GM12878 (cell line): ENCODE measurements at regions not wholly inside any gene's neighbourhood (a gene's known extent, or its start where the extent isn't known, plus 50 kb on each side); places are given as distances from the start of the nearest gene placed in this dataset.

Experiments
- ATAC-seq: fragments of 200-7000 bp; cut with Tn5 transposase; 3 replicates; pipeline ENCODE4 v1.9.1; 2020; ENCODE audit warnings: mild to moderate bottlenecking, moderate library complexity
- BruUV-seq: library from RNA; stranded (reverse); fragments of 400-500 nt; replicated peaks from 2 replicates; lab custom pipeline; 2021; lab: Mats Ljungman, UMichigan
- CTCF ChIA-PET: fragments of 300-600 bp; sonication (Branson Sonifier 250); formaldehyde crosslinking; extraction: SDS; loops from one replicate; lab custom pipeline; 2021; ENCODE audit warnings: inconsistent platforms; lab: Yijun Ruan, JAX
- POLR2A ChIA-PET: fragments of 350-600 bp; formaldehyde crosslinking; extraction: SDS; loops from one replicate; lab custom pipeline; 2021; ENCODE audit warnings: inconsistent platforms; lab: Charles Lee
- RAD21 ChIA-PET: fragments of 300-600 bp; sonication (Branson Sonifier 250); formaldehyde crosslinking; loops from one replicate; lab custom pipeline; 2023; ENCODE audit warnings: antibody characterized with exemption; ENCODE audit not compliant: unreplicated experiment; lab: Charles Lee
- SMC1A ChIA-PET: fragments of 300-600 bp; sonication (Branson Sonifier 250); formaldehyde crosslinking; loops from one replicate; lab custom pipeline; 2023; ENCODE audit not compliant: unreplicated experiment, uncharacterized antibody; lab: Charles Lee
- DNase-seq: peaks from one replicate; pipeline ENCODE4 v3.0.0-alpha.2; 2011; ENCODE audit warnings: low read depth, low spot score
- FAIRE-seq: peaks from 3 replicates; lab custom pipeline; 2011; peaks lifted over from hg19 to GRCh38; lab: Jason Lieb, UNC
- H2AFZ ChIP-seq: 2 replicates; pipeline ENCODE4 v1.6.0; 2011; ENCODE audit warnings: low read depth, low read length, control low read depth; ENCODE audit not compliant: control insufficient read depth
- H3K27ac ChIP-seq: 2 replicates; pipeline ENCODE4 v1.5.1; 2011; ENCODE audit warnings: control low read depth; ENCODE audit not compliant: control insufficient read depth, insufficient read depth
- H3K27me3 ChIP-seq, 2 experiments: replicated peaks in 1 of 2; 2 replicates each; pipeline versions ENCODE4 v1.6.0 to v1.6.1; 2011; ENCODE audit warnings: low read length in 1 of 2; ENCODE audit not compliant: control insufficient read depth in 2 of 2, insufficient read depth in 2 of 2
- H3K36me3 ChIP-seq, 2 experiments: 2 replicates each; pipeline ENCODE4 v1.5.1; 2011; ENCODE audit warnings: low read length in 1 of 2; ENCODE audit not compliant: control insufficient read depth in 2 of 2, insufficient read depth in 2 of 2
- H3K4me1 ChIP-seq: 2 replicates; pipeline ENCODE4 v1.6.1; 2011; ENCODE audit warnings: mild to moderate bottlenecking, low read length, moderate library complexity, mixed read lengths; ENCODE audit not compliant: control insufficient read depth, insufficient read depth
- H3K4me2 ChIP-seq: 2 replicates; pipeline ENCODE4 v1.6.0; 2011; ENCODE audit warnings: control low read depth; ENCODE audit not compliant: control insufficient read depth, insufficient read depth
- H3K4me3 ChIP-seq: fragments of 200-600 bp; sonication (generic); 2 replicates; pipeline ENCODE4 v1.5.1; 2016
- H3K79me2 ChIP-seq: 2 replicates; pipeline ENCODE4 v1.6.0; 2011; ENCODE audit warnings: low read length; ENCODE audit not compliant: control insufficient read depth, insufficient read depth
- H3K9ac ChIP-seq: 2 replicates; pipeline ENCODE4 v1.8.0; 2011; ENCODE audit warnings: low read length, control low read depth, mixed read lengths; ENCODE audit not compliant: control insufficient read depth, insufficient read depth
- H3K9me3 ChIP-seq: replicated peaks from 3 replicates; pipeline ENCODE4 v1.5.1; 2011; ENCODE audit warnings: mild to moderate bottlenecking, low read length; ENCODE audit not compliant: control insufficient read depth, insufficient read depth
- H4K20me1 ChIP-seq: 2 replicates; pipeline ENCODE4 v1.6.0; 2011; ENCODE audit not compliant: control insufficient read depth, insufficient read depth
- GATAD2B ChIP-seq: fragments of 450-650 bp; conservative IDR thresholded peaks from 2 replicates; pipeline ENCODE4 v1.6.1; 2017; ENCODE audit warnings: low read depth, mild to moderate bottlenecking, moderate library complexity
- HDAC2 ChIP-seq: fragments of 200-600 bp; sonication (generic); IDR thresholded peaks from 2 replicates; pipeline ENCODE4 v1.6.1; 2017
- IKZF1 ChIP-seq: fragments of 450-650 bp; conservative IDR thresholded peaks from 2 replicates; pipeline ENCODE4 v1.6.1; 2017; ENCODE audit warnings: antibody characterized with exemption, mild to moderate bottlenecking
- JUND ChIP-seq: IDR thresholded peaks from 2 replicates; pipeline ENCODE4 v1.6.1; 2012; ENCODE audit warnings: low read depth, mild to moderate bottlenecking, low read length, improper control_type of control experiment, moderate library complexity
- MYB ChIP-seq: fragments of 150-350 bp; IDR thresholded peaks from 2 replicates; pipeline ENCODE4 v1.6.1; 2014; ENCODE audit warnings: mild to moderate bottlenecking, low read depth, low read length, borderline replicate concordance
- RFX5 ChIP-seq: IDR thresholded peaks from 2 replicates; pipeline ENCODE4 v1.6.1; 2011; ENCODE audit warnings: low read depth, low read length, improper control_type of control experiment
- RUNX3 ChIP-seq: IDR thresholded peaks from 2 replicates; pipeline ENCODE4 v1.6.1; 2012; ENCODE audit warnings: low read length, inconsistent platforms
- SIN3A ChIP-seq: IDR thresholded peaks from 2 replicates; pipeline ENCODE4 v1.6.1; 2012; ENCODE audit warnings: low read depth, low read length, improper control_type of control experiment
- SPI1 ChIP-seq: IDR thresholded peaks from 2 replicates; pipeline ENCODE4 v1.6.1; 2011; ENCODE audit warnings: low read depth, mild to moderate bottlenecking, low read length, moderate library complexity, borderline replicate concordance; ENCODE audit not compliant: insufficient read depth
- SRF ChIP-seq, 2 experiments: IDR thresholded peaks; 2 replicates each; pipeline ENCODE4 v1.6.1; 2011; ENCODE audit warnings: low read depth in 2 of 2, low read length in 2 of 2, mild to moderate bottlenecking in 1 of 2, moderate library complexity in 1 of 2
- WGBS: methylation state at CpG from one replicate; pipeline ENCODE4 v1.1.6; 2016; ENCODE audit warnings: low lambda C conversion rate; ENCODE audit not compliant: insufficient replicate concordance, insufficient coverage; ENCODE audit errors: missing lambda C conversion rate; 5-methylcytosine and 5-hydroxymethylcytosine counted together
- in situ Hi-C: fragments of 300-500 bp; cut with MboI; formaldehyde crosslinking; loops from 9 replicates; pipeline ENCODE4 v1.14.3; 2018; ENCODE audit warnings: mixed read lengths
- intact Hi-C: fragments of 100-400 bp; cut with micrococcal nuclease; formaldehyde crosslinking; loops from one replicate; pipeline ENCODE4 v1.14.2; 2022; ENCODE audit not compliant: unreplicated experiment
- TF ChIP-seq, protein P1 (sequence below): IDR thresholded peaks from 2 replicates; pipeline ENCODE4 v1.6.1; 2012; ENCODE audit warnings: improper control_type of control experiment, low read depth, low read length; ENCODE audit not compliant: insufficient replicate concordance
- TF ChIP-seq, protein P2 (sequence below): IDR thresholded peaks from 2 replicates; pipeline ENCODE4 v1.6.1; 2012; ENCODE audit warnings: low read depth, low read length, improper control_type of control experiment
- TF ChIP-seq, protein P3 (sequence below): fragments of 450-650 bp; IDR thresholded peaks from 2 replicates; pipeline ENCODE4 v1.6.1; 2016; ENCODE audit warnings: mild to moderate bottlenecking
- TF ChIP-seq, protein P4 (sequence below): fragments of 450-650 bp; IDR thresholded peaks from 2 replicates; pipeline ENCODE4 v1.6.1; 2018; ENCODE audit warnings: mild to moderate bottlenecking, low read depth, moderate library complexity; ENCODE audit not compliant: partially characterized antibody

DNA sequence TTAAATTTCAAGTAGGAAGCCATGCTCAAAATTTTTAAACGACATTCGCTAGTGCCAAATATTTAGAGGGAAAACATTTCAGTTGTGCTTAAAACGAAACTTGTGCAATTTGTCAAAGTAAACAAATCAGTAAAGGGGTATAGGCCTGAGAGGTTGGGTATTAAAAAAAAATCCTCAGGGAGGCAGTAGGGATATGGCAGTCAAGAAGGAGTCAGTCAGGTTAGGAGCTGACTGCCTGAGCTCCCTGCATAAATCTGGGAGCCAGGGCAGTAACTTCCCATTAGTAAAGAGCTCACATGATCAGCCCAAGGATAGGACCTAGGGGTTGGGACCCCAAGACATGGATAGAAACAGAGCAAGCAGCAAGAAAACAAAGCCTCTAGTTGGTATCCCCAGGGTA lies 120.7 kb upstream of the STAC start (continued):
- TF ChIP-seq MYB (no peak), SIN3A (no peak), GATAD2B (no peak), RFX5 (no peak)
- TF ChIP-seq, protein P1, sequence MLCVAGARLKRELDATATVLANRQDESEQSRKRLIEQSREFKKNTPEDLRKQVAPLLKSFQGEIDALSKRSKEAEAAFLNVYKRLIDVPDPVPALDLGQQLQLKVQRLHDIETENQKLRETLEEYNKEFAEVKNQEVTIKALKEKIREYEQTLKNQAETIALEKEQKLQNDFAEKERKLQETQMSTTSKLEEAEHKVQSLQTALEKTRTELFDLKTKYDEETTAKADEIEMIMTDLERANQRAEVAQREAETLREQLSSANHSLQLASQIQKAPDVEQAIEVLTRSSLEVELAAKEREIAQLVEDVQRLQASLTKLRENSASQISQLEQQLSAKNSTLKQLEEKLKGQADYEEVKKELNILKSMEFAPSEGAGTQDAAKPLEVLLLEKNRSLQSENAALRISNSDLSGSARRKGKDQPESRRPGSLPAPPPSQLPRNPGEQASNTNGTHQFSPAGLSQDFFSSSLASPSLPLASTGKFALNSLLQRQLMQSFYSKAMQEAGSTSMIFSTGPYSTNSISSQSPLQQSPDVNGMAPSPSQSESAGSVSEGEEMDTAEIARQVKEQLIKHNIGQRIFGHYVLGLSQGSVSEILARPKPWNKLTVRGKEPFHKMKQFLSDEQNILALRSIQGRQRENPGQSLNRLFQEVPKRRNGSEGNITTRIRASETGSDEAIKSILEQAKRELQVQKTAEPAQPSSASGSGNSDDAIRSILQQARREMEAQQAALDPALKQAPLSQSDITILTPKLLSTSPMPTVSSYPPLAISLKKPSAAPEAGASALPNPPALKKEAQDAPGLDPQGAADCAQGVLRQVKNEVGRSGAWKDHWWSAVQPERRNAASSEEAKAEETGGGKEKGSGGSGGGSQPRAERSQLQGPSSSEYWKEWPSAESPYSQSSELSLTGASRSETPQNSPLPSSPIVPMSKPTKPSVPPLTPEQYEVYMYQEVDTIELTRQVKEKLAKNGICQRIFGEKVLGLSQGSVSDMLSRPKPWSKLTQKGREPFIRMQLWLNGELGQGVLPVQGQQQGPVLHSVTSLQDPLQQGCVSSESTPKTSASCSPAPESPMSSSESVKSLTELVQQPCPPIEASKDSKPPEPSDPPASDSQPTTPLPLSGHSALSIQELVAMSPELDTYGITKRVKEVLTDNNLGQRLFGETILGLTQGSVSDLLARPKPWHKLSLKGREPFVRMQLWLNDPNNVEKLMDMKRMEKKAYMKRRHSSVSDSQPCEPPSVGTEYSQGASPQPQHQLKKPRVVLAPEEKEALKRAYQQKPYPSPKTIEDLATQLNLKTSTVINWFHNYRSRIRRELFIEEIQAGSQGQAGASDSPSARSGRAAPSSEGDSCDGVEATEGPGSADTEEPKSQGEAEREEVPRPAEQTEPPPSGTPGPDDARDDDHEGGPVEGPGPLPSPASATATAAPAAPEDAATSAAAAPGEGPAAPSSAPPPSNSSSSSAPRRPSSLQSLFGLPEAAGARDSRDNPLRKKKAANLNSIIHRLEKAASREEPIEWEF, result no peak
- TF ChIP-seq, protein P2, sequence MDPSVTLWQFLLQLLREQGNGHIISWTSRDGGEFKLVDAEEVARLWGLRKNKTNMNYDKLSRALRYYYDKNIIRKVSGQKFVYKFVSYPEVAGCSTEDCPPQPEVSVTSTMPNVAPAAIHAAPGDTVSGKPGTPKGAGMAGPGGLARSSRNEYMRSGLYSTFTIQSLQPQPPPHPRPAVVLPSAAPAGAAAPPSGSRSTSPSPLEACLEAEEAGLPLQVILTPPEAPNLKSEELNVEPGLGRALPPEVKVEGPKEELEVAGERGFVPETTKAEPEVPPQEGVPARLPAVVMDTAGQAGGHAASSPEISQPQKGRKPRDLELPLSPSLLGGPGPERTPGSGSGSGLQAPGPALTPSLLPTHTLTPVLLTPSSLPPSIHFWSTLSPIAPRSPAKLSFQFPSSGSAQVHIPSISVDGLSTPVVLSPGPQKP, result no peak

DNA sequence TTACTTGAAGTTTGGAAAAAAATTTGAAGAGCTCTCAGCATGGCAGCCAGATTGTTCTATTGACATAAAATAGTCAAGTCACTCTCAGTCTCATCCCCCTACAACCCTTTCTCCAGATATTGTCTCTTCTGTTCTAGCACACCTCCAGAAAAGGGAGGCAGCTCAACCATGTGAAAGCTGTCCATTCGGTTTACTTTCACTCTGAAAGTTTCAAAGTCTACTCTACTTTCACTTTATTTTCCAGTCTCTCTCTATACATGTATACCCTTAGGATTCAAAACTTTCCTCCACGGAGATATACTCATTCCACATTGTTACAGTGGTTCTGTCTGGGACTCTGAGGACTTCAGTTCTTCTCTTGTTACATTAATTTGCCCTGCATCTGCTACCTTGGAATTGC lies 111.0 kb upstream of the STAC start:
- in situ Hi-C loops, result no loop called here
- no peak overlapping the region for H3K27ac ChIP-seq
- 0% methylated on average over 2 of the region's 2 CpGs for WGBS
- ChIA-PET RAD21 (no interaction called here), SMC1A (no interaction called here), CTCF (no interaction called here), POLR2A (no interaction called here)
- no peak for DNase-seq
- no peaks in the 10 kb centered on the region for H3K36me3 ChIP-seq
- no peaks in the 10 kb centered on the region for H3K79me2 ChIP-seq
- H3K4me2 ChIP-seq, result no peak overlapping the region
- FAIRE-seq, result no peak
- intact Hi-C loops, result no loop called here
- H4K20me1 ChIP-seq, result no peaks in the 10 kb centered on the region
- no peak for ATAC-seq
- H3K4me3 ChIP-seq, result no peak overlapping the region
- BruUV-seq, result no TSS peak
- no peaks in the 10 kb centered on the region for H3K9me3 ChIP-seq
- no peaks in the 10 kb centered on the region for H3K27me3 ChIP-seq
- no peak overlapping the region for H2AFZ ChIP-seq
- no peaks in the 10 kb centered on the region for H3K4me1 ChIP-seq
- no peak overlapping the region for H3K9ac ChIP-seq
- no peak for TF ChIP-seq HDAC2
- TF ChIP-seq, protein P3, sequence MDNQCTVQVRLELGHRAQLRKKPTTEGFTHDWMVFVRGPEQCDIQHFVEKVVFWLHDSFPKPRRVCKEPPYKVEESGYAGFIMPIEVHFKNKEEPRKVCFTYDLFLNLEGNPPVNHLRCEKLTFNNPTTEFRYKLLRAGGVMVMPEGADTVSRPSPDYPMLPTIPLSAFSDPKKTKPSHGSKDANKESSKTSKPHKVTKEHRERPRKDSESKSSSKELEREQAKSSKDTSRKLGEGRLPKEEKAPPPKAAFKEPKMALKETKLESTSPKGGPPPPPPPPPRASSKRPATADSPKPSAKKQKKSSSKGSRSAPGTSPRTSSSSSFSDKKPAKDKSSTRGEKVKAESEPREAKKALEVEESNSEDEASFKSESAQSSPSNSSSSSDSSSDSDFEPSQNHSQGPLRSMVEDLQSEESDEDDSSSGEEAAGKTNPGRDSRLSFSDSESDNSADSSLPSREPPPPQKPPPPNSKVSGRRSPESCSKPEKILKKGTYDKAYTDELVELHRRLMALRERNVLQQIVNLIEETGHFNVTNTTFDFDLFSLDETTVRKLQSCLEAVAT, result no peak
- TF ChIP-seq IKZF1, result no peak
- TF ChIP-seq SRF (IDR thresholded peaks at IDR 0.05; ENCODE audit: low read depth in 2 of 2, low read length in 2 of 2), result no peak
- no peak for TF ChIP-seq SPI1
- TF ChIP-seq, protein P4, sequence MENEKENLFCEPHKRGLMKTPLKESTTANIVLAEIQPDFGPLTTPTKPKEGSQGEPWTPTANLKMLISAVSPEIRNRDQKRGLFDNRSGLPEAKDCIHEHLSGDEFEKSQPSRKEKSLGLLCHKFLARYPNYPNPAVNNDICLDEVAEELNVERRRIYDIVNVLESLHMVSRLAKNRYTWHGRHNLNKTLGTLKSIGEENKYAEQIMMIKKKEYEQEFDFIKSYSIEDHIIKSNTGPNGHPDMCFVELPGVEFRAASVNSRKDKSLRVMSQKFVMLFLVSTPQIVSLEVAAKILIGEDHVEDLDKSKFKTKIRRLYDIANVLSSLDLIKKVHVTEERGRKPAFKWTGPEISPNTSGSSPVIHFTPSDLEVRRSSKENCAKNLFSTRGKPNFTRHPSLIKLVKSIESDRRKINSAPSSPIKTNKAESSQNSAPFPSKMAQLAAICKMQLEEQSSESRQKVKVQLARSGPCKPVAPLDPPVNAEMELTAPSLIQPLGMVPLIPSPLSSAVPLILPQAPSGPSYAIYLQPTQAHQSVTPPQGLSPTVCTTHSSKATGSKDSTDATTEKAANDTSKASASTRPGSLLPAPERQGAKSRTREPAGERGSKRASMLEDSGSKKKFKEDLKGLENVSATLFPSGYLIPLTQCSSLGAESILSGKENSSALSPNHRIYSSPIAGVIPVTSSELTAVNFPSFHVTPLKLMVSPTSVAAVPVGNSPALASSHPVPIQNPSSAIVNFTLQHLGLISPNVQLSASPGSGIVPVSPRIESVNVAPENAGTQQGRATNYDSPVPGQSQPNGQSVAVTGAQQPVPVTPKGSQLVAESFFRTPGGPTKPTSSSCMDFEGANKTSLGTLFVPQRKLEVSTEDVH, result no peak
- no peak for TF ChIP-seq JUND
- TF ChIP-seq RUNX3, result no peak
